NT2/D1 (cell line): ENCODE measurements at regions not wholly inside any gene's neighbourhood (a gene's known extent, or its start where the extent isn't known, plus 50 kb on each side); places are given as distances from the start of the nearest gene placed in this dataset.

Experiments
- YY1 ChIP-seq: IDR thresholded peaks from 2 replicates; pipeline ENCODE4 v1.6.1; 2011; ENCODE audit not compliant: insufficient read length, insufficient read depth
- ZNF274 ChIP-seq: IDR thresholded peaks from 2 replicates; pipeline ENCODE4 v1.6.1; 2011; ENCODE audit warnings: mild to moderate bottlenecking, low read depth, low read length

GRCh38 chr3:180478695-180479094 lies 123.3 kb upstream of the TTC14 start:
- TF ChIP-seq ZNF274 (no peak), YY1 (no peak)
